ENCODE measurements at regions not wholly inside any gene's neighbourhood (a gene's known extent, or its start where the extent isn't known, plus 50 kb on each side); places are given as distances from the start of the nearest gene placed in this dataset.
A peak's percentile ranks its signal among the peaks of the same experiment; 100 is the strongest.
"Not testable (repeated sequence)": the region's sequence is repeated elsewhere in the genome, so short reads cannot be mapped to it uniquely, and the experiment has no call there.

DNA sequence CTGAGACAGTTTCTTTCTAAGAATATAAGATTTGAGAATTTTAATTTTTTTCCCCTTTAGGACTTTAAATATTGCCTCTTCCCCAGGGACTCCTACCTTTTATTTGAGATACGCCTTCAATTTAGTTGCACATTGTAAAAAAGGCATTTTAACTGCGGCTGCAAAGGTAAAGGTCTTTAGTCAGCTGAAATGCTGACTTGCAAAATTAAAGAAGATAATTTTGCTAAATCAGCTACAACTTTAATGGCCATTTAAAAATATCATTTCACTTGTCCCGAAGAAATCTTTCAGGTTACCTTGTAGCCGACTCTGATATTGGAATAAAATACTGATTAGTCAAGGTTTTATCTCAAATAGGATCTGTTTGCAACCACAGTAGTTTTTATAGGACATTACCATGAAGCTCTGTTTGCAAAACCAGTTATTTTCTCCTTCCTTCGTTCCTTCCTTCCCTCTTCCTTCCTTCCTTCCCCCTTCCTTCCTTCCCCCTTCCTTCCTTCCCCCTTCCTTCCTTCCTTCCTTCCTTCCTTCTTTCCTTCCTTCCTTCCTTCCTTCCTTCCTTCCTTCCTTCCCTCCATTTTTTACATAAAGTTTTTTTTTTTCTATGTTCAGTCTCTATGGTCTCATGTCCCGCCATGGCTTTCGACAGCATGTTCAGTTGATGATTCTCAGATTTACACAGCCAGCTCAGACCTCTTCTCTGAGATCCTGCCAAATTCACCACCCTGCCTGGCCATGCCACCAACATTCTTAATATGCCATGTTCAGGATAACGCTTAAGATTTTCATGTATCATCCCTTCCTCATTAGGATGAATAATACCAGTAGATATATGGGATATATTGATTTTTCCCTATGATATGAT is 405.4 kb upstream of the PRKX start:
- in situ Hi-C loops (cut with HindIII; ENCODE audit: low pct_unique_long_range_greater_than_20kb, low sequenced_read_pairs) = no loop called here
- no peak for DNase-seq (ENCODE audit: low read depth, low spot score)

DNA sequence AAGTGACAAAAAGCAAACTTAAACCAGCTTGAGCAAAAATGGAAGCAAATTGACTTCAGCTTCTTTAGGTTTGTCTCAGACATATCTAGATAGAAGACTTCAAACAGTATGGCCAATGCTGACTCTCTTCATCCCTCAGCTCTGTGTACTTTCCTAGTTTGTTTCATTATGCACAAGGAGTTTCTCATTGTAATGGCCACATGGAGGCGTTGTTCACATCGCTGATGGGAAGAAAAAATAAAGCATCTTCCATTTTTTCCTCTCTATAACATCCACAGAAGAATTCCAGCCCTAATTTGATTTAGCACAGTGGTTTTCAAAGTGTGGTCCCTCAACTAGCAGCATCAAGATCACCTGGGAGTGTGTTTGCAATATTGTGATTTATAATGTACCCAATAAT is 397.5 kb upstream of the PRKX start:
- DNase-seq (ENCODE audit: low read depth, low spot score) = peak; percentile 19
- in situ Hi-C loops (cut with HindIII; ENCODE audit: low pct_unique_long_range_greater_than_20kb, low sequenced_read_pairs) = no loop called here

DNA sequence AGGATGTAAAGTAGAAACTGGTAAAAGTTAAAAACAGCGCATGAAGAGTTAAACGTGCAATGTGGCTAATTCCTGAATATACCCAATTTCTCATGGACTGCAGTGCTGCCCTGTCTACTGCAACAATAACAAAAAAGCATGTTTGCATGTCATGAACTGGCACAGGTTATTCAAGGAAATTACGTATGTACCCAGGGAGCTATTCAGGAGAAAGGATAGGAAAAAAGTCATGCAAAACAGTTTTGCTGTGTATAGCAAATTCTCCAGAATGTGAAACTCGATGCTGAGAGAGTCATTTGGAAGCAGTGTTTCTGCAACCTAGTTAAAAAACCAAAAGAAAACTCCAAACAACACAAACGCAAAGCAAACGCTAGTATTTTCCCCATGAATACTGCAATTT is 381.5 kb upstream of the PRKX start:
- in situ Hi-C loops (cut with HindIII; ENCODE audit: low pct_unique_long_range_greater_than_20kb, low sequenced_read_pairs) = no loop called here
- no peak for DNase-seq (ENCODE audit: low read depth, low spot score)

DNA sequence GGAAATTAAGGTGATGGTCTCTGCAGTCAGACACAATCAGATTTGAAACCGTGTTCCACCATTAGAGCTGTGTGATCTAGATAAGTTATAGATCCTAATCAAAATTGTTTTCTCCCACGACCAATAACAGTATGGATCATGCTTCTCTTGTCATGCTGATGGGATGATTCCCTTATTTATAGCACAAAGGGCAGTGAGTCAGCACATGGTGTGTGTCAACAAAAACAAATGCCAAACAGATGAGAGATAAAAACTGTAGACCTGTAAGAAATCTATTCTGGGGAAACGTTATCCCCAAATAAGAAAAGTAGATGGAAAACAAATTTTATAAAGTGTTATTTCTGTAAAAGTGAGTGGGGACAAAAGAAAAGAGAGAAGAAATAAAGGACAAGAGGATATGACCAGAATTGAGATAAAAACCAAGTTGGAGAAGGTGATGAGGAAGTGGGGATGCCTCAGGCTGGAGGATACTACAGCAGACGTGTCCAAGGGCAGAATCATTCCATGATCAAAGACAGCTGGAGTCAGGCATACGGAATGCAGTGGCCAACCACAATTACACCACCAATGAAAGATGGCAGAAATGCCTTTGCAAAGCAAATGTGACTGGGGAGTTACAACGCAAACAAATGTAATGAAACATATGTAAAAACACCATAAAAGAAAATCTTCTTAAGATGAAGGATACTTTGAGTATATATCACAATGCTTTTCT is 377.8 kb upstream of the PRKX start:
- in situ Hi-C loops (cut with HindIII; ENCODE audit: low pct_unique_long_range_greater_than_20kb, low sequenced_read_pairs) = no loop called here
- DNase-seq (ENCODE audit: low read depth, low spot score) = no peak

DNA sequence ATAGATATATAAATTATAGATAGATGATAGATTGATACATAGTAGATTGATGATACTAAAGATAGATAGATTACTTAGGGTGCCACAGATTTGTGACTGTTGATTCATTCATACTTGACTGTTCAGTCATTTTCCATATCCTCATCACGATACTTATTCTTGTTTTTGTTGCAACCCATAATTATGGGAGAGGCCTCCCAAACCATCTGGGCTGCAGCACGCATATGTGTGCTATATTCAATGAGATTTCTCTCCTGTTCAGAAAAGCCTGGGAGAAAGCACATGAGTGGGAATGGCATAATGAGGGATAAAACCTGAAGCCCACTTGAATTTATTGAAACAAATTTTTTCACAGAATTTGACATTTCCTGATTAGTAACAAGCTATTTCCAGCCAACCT is 346.4 kb upstream of the PRKX start:
- DNase-seq (ENCODE audit: low read depth, low spot score) = no peak
- in situ Hi-C loops (cut with HindIII; ENCODE audit: low pct_unique_long_range_greater_than_20kb, low sequenced_read_pairs) = no loop called here

DNA sequence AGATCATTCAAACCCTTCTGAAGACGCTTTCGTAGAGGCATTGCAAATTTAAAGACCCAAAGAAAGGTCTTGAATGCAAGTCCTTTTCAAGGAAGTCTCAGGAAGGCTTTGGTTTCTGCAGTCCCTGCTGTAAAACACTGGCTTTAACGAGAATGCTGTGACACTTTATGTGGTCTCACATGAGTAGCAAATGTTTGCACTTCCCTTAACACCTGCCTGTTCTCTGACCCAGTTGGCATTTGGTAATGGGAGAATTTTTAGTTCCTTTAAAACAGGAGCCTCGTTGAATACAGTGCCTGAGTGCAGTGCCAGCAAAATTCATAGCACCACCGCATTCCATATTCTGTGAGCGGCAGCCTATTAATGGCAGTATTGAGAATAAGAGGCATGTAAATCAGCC is 330.5 kb upstream of the PRKX start:
- in situ Hi-C loops (cut with HindIII; ENCODE audit: low pct_unique_long_range_greater_than_20kb, low sequenced_read_pairs) = no loop called here
- DNase-seq (ENCODE audit: low read depth, low spot score) = no peak

DNA sequence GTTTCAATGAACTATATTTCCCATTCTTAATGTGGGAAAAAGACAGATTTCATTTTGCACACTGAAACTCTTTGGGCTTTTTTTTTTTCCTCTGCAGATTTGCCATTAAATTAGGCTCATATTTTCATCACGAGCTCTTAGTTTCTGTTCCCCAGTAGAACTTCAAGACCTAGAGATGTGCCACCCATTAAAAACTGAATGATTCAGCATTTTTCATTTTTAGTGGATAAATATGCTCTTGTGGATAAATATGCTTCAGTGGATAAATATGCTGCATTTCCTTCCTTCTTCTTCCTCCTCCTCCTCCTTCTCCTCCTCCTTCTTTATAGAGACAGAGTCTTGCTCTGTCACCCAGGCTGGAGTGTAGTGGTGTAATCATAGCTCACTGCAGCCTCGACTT is 322.4 kb upstream of the PRKX start:
- no peak for DNase-seq (ENCODE audit: low read depth, low spot score)
- in situ Hi-C loops (cut with HindIII; ENCODE audit: low pct_unique_long_range_greater_than_20kb, low sequenced_read_pairs) = no loop called here

DNA sequence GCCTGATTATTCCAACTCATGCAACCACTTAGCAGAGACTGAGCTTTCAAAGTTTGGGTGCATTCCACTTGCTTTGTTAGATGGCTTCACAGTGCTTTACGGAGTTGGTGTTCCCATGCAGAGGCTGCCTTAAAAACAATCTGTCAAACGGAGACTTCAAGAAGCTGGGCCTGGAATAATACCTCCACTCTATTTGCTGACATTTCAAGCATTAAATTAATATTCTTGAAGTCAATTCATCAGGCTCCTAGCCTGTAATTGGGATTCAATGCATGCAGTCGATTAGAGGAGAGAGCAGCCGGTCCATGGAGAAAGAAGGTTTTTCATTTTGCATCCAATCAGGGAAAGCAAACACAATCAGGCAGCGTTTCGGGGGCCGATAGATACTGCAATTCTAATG is 314.7 kb upstream of the PRKX start:
- in situ Hi-C loops (cut with HindIII; ENCODE audit: low pct_unique_long_range_greater_than_20kb, low sequenced_read_pairs) = no loop called here
- DNase-seq (ENCODE audit: low read depth, low spot score) = no peak

DNA sequence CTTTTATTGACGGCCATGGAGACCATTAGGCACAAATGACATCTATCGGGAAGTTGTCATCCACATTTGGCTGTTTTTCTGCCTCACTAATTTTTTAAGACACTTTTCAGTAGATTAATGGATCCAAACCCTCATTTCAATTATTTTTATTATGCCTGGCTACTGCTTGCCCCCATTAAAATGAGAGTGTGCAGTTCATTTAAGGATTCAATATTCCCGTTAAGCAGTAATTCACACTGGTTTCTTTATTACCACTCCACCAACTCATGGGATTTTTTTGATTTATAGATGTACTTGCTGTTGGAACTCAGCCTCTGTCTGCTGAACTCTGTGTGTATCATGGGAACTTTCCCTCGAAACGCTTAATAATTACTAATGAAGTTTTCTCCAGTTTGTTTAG is 291.8 kb upstream of the PRKX start:
- DNase-seq (ENCODE audit: low read depth, low spot score) = no peak
- in situ Hi-C loops (cut with HindIII; ENCODE audit: low pct_unique_long_range_greater_than_20kb, low sequenced_read_pairs) = no loop called here

DNA sequence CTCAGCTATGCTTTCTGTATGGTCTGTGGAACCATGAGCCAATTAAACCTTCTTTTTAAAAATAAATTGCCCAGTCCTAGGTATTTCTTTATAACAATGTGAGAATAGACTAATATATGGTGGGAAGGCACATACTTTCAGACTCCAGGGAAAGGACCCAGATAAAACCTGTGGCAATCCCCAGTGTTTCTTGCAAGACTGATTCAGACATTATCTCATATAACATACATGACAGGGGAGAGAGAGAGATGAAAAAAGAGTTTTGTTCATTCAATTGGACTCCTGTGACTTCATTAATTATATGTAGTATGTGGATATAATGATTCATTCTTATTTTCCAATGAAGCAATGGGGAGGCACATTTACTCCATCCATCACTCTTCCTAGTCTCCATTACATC is 291.4 kb upstream of the PRKX start:
- in situ Hi-C loops (cut with HindIII; ENCODE audit: low pct_unique_long_range_greater_than_20kb, low sequenced_read_pairs) = no loop called here
- DNase-seq (ENCODE audit: low read depth, low spot score) = no peak

DNA sequence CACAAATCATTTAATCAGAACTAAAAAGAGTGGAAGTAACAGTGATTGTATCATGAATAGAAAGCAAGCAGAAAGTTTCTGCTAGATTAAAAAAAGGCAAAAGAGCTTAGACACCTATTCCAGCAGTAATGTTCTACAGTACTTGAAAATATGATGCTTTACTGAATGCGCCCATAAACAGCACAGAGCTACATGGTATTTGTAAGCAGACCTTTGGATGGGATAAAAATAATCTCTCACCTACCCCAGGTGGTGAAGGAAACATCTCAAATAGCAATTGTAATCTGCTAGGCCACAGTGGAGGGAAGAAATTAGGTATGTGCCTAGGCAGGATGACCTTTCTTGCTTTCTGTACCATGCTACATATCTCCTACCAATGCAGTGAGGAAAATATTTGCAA is 280.9 kb upstream of the PRKX start:
- DNase-seq (ENCODE audit: low read depth, low spot score) = no peak
- in situ Hi-C loops (cut with HindIII; ENCODE audit: low pct_unique_long_range_greater_than_20kb, low sequenced_read_pairs) = no loop called here

DNA sequence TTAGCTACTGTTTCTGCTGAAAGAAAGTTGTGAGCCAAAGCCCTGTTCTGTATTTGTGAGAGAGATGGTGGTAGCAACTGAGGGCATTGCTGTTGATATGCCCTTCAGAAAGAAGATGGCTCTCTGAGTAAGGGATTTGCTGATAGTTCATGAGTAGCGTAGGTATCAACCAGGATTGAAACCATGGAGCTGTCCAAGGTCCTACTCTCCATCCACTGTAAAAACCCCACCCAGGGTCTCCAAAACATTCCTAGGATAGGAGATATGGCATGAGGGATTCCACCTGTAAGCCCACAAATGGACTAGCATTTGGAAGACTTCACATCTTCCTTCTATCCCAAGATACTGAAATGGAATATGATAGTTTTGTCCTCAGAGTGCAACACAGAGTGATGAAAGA is 277.1 kb upstream of the PRKX start:
- in situ Hi-C loops (cut with HindIII; ENCODE audit: low pct_unique_long_range_greater_than_20kb, low sequenced_read_pairs) = no loop called here
- no peak for DNase-seq (ENCODE audit: low read depth, low spot score)

DNA sequence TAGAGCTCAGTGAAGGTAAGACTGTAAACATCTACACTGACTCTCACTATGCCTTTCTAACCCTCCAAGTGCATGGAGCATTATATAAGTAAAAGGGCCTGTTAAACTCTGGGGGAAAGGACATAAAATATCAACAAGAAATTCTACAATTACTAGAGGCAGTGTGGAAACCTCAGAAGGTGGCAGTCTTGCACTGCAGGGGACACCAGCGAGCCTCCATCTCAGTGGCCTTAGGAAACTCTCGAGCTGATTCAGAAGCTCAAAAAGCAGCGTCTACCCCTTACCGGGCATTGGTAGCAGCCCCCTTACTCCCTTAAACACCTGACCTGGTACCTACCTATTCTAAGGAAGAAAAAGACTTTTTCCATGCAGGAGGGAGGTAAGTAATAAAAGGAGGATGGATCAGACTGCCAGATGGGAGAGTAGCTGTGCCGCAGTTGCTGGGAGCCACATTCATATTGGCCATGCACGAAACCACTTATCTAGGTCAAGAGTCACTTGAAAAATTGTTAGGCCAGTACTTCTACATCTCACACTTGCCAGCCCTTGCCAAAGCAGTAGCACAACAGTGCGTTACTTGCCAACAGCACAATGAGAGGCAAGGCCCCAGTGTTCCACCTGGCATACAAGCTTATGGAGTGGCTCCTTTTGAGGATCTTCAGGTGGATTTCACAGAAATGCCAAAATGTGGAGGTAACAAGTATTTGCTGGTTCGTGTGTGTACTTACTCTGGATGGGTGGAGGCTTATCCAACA is 258.8 kb upstream of the PRKX start:
- in situ Hi-C loops (cut with HindIII; ENCODE audit: low pct_unique_long_range_greater_than_20kb, low sequenced_read_pairs); DNase-seq (ENCODE audit: low read depth, low spot score): not testable (repeated sequence)

DNA sequence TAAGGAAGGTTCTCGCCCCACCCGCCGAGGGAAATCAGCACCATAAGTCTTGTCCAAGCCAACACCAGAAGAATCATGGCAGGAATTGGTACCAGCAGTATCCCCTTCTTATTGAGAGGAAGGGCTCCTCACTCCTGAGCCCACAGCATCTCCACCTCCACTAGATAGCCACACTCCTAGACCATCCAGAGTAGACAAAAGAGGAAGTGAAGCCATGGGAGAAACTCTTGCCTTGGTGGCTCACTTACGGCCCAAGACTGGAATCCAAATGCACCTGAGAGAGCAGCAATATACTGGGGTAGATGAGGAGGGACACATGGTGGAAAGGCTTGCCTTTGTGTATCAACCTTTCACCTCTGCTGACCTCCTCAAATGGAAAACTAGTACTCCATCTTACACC is 255.3 kb upstream of the PRKX start:
- no peak for DNase-seq (ENCODE audit: low read depth, low spot score)
- in situ Hi-C loops (cut with HindIII; ENCODE audit: low pct_unique_long_range_greater_than_20kb, low sequenced_read_pairs) = no loop called here

DNA sequence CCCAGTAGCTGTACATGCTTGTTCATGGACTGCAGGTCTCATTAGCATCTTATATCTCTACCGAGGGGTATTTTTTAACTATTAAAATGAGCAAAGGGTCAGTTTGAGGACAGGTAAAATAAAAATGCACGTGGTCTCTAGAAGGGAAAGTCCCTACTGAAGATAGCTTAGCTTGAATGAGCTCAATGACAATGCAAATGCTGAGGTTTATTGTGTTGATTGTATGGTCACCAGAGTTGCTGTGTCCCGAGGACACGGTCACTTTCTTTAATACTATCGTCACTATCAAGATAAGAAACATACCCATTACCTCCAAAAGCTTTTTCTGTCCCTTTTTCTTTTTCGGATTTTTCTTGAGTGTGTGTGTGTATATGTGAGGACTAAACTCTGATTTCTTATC is 250.5 kb upstream of the PRKX start:
- in situ Hi-C loops (cut with HindIII; ENCODE audit: low pct_unique_long_range_greater_than_20kb, low sequenced_read_pairs) = no loop called here

DNA sequence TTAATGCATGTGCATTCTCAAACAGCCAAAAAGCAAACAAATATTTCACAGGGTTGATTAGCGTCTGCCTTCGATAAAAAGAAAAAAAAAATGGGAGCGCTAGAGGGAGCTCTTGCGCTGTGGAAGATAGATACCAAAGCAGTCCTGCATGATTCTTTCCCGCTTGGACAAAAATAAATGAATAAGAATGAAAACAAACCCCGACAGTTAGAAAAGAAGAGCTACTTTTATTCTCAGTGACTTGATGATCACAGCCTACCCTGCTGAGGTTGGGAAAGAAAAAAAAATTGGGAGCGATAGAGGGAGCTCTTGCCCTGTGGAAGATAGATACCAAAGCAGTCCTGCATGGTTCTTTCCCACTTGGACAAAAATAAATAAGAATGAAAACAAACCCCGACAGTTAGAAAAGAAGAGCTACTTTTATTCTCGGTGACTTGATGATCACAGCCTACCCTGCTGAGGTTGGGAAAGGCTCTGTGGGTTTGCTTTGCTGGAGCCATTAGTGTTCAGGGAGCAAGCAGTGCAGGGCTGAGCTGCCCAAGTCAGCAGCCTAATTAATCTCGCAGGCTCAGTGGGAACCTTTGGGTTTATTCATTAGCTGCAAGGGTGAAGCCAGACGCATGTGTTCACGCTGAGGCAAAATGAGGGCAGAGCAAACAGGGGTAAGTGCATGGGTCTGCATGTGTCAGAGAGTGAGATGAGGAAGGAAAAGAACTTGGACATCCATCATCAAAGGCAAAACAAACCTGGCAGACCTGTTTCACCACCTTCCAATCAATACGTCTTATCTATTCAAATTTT is 249.3 kb upstream of the PRKX start:
- in situ Hi-C loops (cut with HindIII; ENCODE audit: low pct_unique_long_range_greater_than_20kb, low sequenced_read_pairs) = no loop called here
- peak; percentile 50 for DNase-seq (ENCODE audit: low read depth, low spot score)

More for the DNA sequence above, 250.5 kb upstream of the PRKX start:
- DNase-seq (ENCODE audit: low read depth, low spot score) = no peak

DNA sequence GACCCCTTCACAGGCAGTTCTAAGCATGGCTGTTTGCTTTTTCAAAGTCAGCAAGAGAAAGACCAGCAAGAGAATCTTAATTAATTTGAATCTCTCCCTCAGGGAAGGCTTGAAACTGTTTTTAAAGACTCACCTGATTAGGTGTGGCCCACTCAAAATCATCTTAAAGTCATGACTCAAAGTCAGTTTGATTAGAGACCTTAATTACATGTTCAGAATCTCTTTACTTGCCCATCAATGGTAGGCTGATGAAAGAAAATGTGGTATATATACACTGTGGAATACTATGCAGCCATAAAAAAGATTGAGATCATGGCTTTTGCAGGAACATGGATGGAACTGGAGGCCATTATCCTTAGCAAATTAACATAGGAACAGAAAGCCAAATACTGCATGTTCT is 247.5 kb upstream of the PRKX start:
- no peak for DNase-seq (ENCODE audit: low read depth, low spot score)
- in situ Hi-C loops (cut with HindIII; ENCODE audit: low pct_unique_long_range_greater_than_20kb, low sequenced_read_pairs) = no loop called here

DNA sequence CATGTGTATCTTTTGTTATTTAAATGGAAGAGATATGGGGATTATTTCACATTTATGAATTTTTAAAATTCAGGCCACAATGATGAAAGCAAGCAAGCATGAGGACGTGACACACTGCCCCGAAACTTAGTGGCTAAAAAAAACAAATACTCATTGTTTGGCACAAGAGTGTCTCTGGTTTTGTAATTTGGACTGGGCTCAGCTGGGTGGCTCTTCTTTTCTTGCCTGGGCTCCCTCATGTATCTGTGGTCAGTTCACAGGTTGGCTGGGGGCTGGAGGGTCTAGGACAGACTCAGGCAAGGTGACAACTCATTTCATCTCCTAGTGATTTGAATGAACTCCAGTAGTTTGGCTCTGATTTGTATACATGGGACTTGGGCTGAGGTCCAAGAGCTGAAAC is 238.4 kb upstream of the PRKX start:
- in situ Hi-C loops (cut with HindIII; ENCODE audit: low pct_unique_long_range_greater_than_20kb, low sequenced_read_pairs) = no loop called here
- no peak for DNase-seq (ENCODE audit: low read depth, low spot score)

All from SK-MEL-5 (cell line).